Panc1 (cell line): ENCODE measurements at regions not wholly inside any gene's neighbourhood (a gene's known extent, or its start where the extent isn't known, plus 50 kb on each side); places are given as distances from the start of the nearest gene placed in this dataset.

Experiments used
- SIN3A ChIP-seq: IDR thresholded peaks from 2 replicates; pipeline ENCODE4 v1.6.1; 2012; ENCODE audit warnings: low read depth, mild to moderate bottlenecking, low read length, moderate library complexity, borderline replicate concordance; ENCODE audit not compliant: insufficient read depth
- TF ChIP-seq, protein P1 (sequence below): fragments of 450-650 bp; IDR thresholded peaks from 2 replicates; pipeline ENCODE4 v1.5.1; 2017; ENCODE audit warnings: mild to moderate bottlenecking

- TF ChIP-seq, protein P1, sequence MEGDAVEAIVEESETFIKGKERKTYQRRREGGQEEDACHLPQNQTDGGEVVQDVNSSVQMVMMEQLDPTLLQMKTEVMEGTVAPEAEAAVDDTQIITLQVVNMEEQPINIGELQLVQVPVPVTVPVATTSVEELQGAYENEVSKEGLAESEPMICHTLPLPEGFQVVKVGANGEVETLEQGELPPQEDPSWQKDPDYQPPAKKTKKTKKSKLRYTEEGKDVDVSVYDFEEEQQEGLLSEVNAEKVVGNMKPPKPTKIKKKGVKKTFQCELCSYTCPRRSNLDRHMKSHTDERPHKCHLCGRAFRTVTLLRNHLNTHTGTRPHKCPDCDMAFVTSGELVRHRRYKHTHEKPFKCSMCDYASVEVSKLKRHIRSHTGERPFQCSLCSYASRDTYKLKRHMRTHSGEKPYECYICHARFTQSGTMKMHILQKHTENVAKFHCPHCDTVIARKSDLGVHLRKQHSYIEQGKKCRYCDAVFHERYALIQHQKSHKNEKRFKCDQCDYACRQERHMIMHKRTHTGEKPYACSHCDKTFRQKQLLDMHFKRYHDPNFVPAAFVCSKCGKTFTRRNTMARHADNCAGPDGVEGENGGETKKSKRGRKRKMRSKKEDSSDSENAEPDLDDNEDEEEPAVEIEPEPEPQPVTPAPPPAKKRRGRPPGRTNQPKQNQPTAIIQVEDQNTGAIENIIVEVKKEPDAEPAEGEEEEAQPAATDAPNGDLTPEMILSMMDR = no peak
- no peak for TF ChIP-seq SIN3A
These were observed 994.4 kb upstream of the POT1 start for GRCh38 chr7:125924037-125924436.
